ENCODE measurements at regions not wholly inside any gene's neighbourhood (a gene's known extent, or its start where the extent isn't known, plus 50 kb on each side); places are given as distances from the start of the nearest gene placed in this dataset.

GRCh38 chr1:59026472-59026948, 242.7 kb upstream of the JUN start:
- TF ChIP-seq CTCF (IDR thresholded peaks at IDR 0.05 in 8 of 11, conservative IDR thresholded peaks at IDR 0.05 in 3 of 11), result no peak
- TF ChIP-seq POLR2A (IDR thresholded peaks at IDR 0.05), result no peak

Data from spleen (tissue), 7 donors.